SK-N-MC (cell line): ENCODE measurements at regions not wholly inside any gene's neighbourhood (a gene's known extent, or its start where the extent isn't known, plus 50 kb on each side); places are given as distances from the start of the nearest gene placed in this dataset.

Experiments used
- EZH2 ChIP-seq: fragments of 200-600 bp; sonication (generic); IDR thresholded peaks from one replicate; pipeline ENCODE4 v1.6.1; 2017; ENCODE audit warnings: antibody characterized with exemption
- POLR2AphosphoS5 ChIP-seq: IDR thresholded peaks from 2 replicates; pipeline ENCODE4 v1.6.1; 2012; ENCODE audit warnings: mild to moderate bottlenecking, low read depth, low read length, borderline replicate concordance

DNA sequence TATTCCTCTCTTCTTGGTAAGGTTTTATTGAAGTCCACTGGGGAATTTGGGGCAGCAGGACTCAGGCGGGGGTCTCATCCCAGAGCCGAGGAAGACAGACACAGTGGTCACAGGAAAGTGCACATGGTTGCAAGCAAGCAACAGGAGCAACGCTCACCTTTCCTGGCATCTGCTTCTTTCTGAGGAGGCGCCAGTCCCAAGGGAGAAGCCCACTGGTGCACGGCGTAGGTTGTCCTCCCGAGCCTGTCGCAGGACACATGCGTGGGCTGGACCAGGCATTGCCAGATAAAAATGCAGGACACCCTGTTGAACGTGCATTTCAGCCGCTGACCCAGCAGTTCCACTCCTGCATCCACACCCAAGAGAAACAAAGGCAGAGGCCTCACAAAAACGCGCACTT, 72.4 kb upstream of the OLFM1 start:
- TF ChIP-seq POLR2AphosphoS5 (no peak), EZH2 (no peak)
